Endothelial cell (in vitro differentiated cells): ENCODE measurements at regions not wholly inside any gene's neighbourhood (a gene's known extent, or its start where the extent isn't known, plus 50 kb on each side); places are given as distances from the start of the nearest gene placed in this dataset.

Experiments
- DNase-seq: peaks from one replicate; pipeline ENCODE4 v3.0.0; 2021; ENCODE audit warnings: low spot score
- H3K27ac Mint-ChIP-seq: one replicate; pipeline ENCODE4 v1.8.0; 2021; ENCODE audit warnings: mixed read lengths, inconsistent platforms; ENCODE audit not compliant: unreplicated experiment
- H3K27me3 Mint-ChIP-seq: one replicate; pipeline ENCODE4 v1.8.0; 2021; ENCODE audit warnings: mild to moderate bottlenecking, moderate library complexity, mixed read lengths, inconsistent platforms; ENCODE audit not compliant: unreplicated experiment
- H3K36me3 Mint-ChIP-seq: one replicate; pipeline ENCODE4 v1.8.0; 2021; ENCODE audit warnings: mild to moderate bottlenecking, low read depth, mixed read lengths, inconsistent platforms; ENCODE audit not compliant: unreplicated experiment
- H3K4me1 Mint-ChIP-seq: one replicate; pipeline ENCODE4 v1.8.0; 2021; ENCODE audit warnings: mild to moderate bottlenecking, mixed read lengths, inconsistent platforms; ENCODE audit not compliant: unreplicated experiment
- H3K4me3 Mint-ChIP-seq: one replicate; pipeline ENCODE4 v1.8.0; 2021; ENCODE audit warnings: mild to moderate bottlenecking, mixed read lengths, inconsistent platforms; ENCODE audit not compliant: unreplicated experiment
- H3K9me3 Mint-ChIP-seq: one replicate; pipeline ENCODE4 v1.8.0; 2021; ENCODE audit warnings: mixed read lengths, inconsistent platforms; ENCODE audit not compliant: unreplicated experiment
- CTCF ChIP-seq: fragments of 200-600 bp; sonication (generic); IDR thresholded peaks from one replicate; pipeline ENCODE4 v1.5.0; 2021; ENCODE audit warnings: antibody characterized with exemption; ENCODE audit not compliant: unreplicated experiment

- Mint-ChIP-seq H3K36me3 (no peaks in the 10 kb centered on the region), H3K4me1 (peaks cover 26% of the 10 kb centered on the region), H3K27ac (no peak overlapping the region), H3K27me3 (no peaks in the 10 kb centered on the region), H3K4me3 (no peak overlapping the region), H3K9me3 (no peaks in the 10 kb centered on the region)
- TF ChIP-seq CTCF, result no peak
- no peak for DNase-seq
Observed at GRCh38 chr12:94079566-94080340, 68.6 kb upstream of the PLXNC1 start.

- no peak overlapping the region for H3K27ac Mint-ChIP-seq
- H3K4me3 Mint-ChIP-seq, result no peak overlapping the region
- H3K9me3 Mint-ChIP-seq, result no peaks in the 10 kb centered on the region
- peaks cover 22% of the 10 kb centered on the region for H3K4me1 Mint-ChIP-seq
- no peak for TF ChIP-seq CTCF
- DNase-seq, result no peak
- no peaks in the 10 kb centered on the region for H3K36me3 Mint-ChIP-seq
- no peaks in the 10 kb centered on the region for H3K27me3 Mint-ChIP-seq
Observed at GRCh38 chr12:94080341-94081009, 67.9 kb upstream of the PLXNC1 start.

- H3K4me3 Mint-ChIP-seq, result no peak overlapping the region
- H3K27ac Mint-ChIP-seq, result no peak overlapping the region
- peaks cover 22% of the 10 kb centered on the region for H3K4me1 Mint-ChIP-seq
- no peaks in the 10 kb centered on the region for H3K27me3 Mint-ChIP-seq
- no peak for DNase-seq
- H3K9me3 Mint-ChIP-seq, result no peaks in the 10 kb centered on the region
- no peaks in the 10 kb centered on the region for H3K36me3 Mint-ChIP-seq
- TF ChIP-seq CTCF, result no peak
Observed at GRCh38 chr12:94082690-94083089, 65.7 kb upstream of the PLXNC1 start.

GRCh38 chr12:94089891-94090290, 58.5 kb upstream of the PLXNC1 start:
- Mint-ChIP-seq H3K4me3 (no peak overlapping the region), H3K27ac (no peak overlapping the region), H3K9me3 (no peaks in the 10 kb centered on the region), H3K27me3 (peaks cover 3% of the 10 kb centered on the region), H3K36me3 (no peaks in the 10 kb centered on the region), H3K4me1 (no peaks in the 10 kb centered on the region)
- TF ChIP-seq CTCF, result no peak
- no peak for DNase-seq

- Mint-ChIP-seq H3K27ac (no peak overlapping the region), H3K36me3 (no peaks in the 10 kb centered on the region), H3K4me1 (no peaks in the 10 kb centered on the region), H3K9me3 (no peaks in the 10 kb centered on the region), H3K27me3 (peaks cover 3% of the 10 kb centered on the region), H3K4me3 (no peak overlapping the region)
- no peak for DNase-seq
- no peak for TF ChIP-seq CTCF
Observed at GRCh38 chr12:94091624-94092023, 56.8 kb upstream of the PLXNC1 start.
